ENCODE measurements at regions not wholly inside any gene's neighbourhood (a gene's known extent, or its start where the extent isn't known, plus 50 kb on each side); places are given as distances from the start of the nearest gene placed in this dataset.
"Not testable (repeated sequence)": the region's sequence is repeated elsewhere in the genome, so short reads cannot be mapped to it uniquely, and the experiment has no call there.

GRCh38 chrX:8043546-8043945 lies 116.3 kb upstream of the PNPLA4 start:
- no peak for DNase-seq (ENCODE audit: low read depth)
- no peak for TF ChIP-seq CTCF (IDR thresholded peaks at IDR 0.05; ENCODE audit: low read length, missing control alignments)
- H3K4me3 ChIP-seq (replicated peaks; ENCODE audit: low read depth, low read length) = no peak overlapping the region

- TF ChIP-seq CTCF (IDR thresholded peaks at IDR 0.05; ENCODE audit: low read length, missing control alignments) = no peak
- no peak overlapping the region for H3K4me3 ChIP-seq (replicated peaks; ENCODE audit: low read depth, low read length)
- no peak for DNase-seq (ENCODE audit: low read depth)
Observed at GRCh38 chrX:8043121-8043520, 115.9 kb upstream of the PNPLA4 start.

DNA sequence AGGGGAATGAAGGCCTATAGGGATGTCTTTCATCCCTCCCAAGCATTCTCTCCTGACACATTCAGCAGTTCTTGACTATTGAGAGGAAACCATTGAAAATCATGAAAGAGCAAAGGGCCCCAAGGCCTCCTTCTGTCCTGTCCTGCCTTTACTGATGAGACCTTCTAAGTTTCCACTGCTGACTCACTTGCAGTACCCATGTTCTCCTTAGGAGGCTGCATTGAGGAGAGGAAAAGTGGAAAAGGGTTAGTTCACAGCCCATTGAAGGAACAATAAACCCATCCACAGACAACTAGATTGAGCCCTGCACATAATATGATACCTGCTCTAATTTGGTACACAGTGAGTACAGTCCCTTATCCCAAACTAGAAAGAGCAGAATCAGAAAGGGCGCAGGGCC lies 115.1 kb upstream of the PNPLA4 start:
- H3K4me3 ChIP-seq (replicated peaks; ENCODE audit: low read depth, low read length) = no peak overlapping the region
- no peak for TF ChIP-seq CTCF (IDR thresholded peaks at IDR 0.05; ENCODE audit: low read length, missing control alignments)
- no peak for DNase-seq (ENCODE audit: low read depth)

DNA sequence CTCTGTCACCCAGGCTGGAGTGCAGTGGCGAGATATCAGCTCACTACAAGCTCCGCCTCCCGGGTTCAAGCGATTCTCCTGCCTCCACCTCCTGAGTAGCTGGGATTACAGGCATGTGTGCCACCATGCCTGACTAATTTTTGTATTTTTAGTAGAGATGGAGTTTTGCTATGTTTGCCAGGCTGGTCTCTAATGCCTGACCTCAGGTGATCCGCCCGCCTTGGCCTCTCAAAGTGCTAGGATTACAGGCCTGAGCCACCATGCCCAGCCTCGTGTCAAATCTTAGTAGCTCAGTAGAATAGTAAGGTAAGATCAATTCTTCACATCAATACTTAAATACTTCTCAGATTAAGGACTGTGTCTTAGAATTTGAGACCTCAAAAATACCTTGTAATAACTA lies 112.5 kb upstream of the PNPLA4 start:
- not testable (repeated sequence) for DNase-seq (ENCODE audit: low read depth); H3K4me3 ChIP-seq (replicated peaks; ENCODE audit: low read depth, low read length)

DNA sequence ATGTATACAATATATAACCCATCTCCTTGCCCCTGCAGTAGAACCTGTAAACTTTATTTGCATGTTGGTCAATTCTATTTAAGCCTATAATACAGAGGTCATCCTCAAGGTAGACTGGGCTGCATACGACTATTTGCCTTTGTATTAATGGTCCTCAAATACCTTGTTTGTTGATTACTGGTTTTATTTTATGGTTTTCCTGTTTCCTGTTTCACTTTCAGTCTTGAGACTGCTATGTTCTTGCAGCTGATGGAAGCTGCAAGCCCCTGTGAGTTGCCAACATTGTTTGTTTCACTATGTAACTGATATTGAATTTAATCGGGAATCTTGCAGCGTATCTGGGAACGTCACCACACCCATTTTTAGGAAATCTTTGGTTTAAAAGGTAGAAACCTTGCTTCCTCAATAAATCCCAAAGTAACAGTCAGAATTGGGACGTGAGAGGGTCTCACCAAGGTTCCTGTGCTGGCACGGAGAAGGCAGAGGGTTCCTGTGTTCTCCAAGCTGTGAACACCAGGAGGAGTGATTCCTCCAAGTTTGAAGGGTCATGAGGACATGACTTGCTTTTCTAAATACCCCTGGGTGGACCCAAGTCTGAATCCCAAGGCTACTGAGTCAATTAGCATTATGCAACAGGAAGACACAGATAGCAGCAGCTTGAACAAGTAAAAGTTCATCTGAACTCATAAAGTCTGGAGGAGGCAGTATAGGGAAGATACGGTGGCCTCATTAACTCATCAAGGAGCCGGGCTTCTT lies 110.6 kb upstream of the PNPLA4 start:
- no peak overlapping the region for H3K4me3 ChIP-seq (replicated peaks; ENCODE audit: low read depth, low read length)
- no peak for TF ChIP-seq CTCF (IDR thresholded peaks at IDR 0.05; ENCODE audit: low read length, missing control alignments)
- no peak for DNase-seq (ENCODE audit: low read depth)

DNA sequence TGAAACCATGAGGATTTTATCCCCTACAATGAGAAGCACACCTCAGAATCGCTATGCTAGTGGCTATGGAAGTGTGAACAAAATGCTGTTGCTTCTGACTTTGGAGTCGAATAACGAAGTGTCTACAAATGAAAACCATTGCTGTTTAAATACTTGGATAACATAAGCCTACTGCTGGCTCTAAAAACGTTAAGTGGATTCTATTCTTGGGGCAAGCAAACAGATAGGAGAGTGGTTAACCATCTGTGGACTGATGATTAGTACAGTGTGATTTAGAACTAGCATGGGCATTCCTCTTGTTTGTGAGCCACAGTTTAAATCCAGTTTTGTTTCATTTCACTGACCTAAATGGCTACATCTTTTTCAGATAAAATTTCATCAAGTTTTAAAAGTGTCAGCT lies 109.7 kb upstream of the PNPLA4 start:
- no peak for DNase-seq (ENCODE audit: low read depth)
- H3K4me3 ChIP-seq (replicated peaks; ENCODE audit: low read depth, low read length) = no peak overlapping the region
- TF ChIP-seq CTCF (IDR thresholded peaks at IDR 0.05; ENCODE audit: low read length, missing control alignments) = no peak

DNA sequence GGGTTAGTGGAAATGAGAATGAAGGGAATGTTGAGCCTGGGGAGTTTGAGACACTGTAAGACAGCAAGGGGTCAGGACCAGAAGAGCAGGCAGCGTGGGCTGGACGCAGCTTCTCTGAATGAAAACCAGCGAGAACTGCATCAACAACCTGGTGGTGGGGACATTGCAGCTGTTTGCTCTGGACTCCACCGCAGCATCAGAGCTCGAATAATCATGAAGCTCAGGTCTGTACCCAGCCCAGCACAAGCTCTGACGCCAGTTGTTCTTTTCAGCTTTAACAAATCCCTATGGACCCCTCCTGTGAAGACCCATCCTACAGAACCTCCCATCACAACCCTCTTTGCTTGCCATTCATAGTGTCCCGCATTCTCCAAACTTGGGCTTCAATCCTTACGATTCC lies 106.8 kb upstream of the PNPLA4 start:
- no peak for DNase-seq (ENCODE audit: low read depth)
- H3K4me3 ChIP-seq (replicated peaks; ENCODE audit: low read depth, low read length) = no peak overlapping the region
- TF ChIP-seq CTCF (IDR thresholded peaks at IDR 0.05; ENCODE audit: low read length, missing control alignments) = no peak
